Rectal smooth muscle tissue (tissue), 1 donor: ENCODE measurements at regions not wholly inside any gene's neighbourhood (a gene's known extent, or its start where the extent isn't known, plus 50 kb on each side); places are given as distances from the start of the nearest gene placed in this dataset.

ENCODE experiments used
- H3K27ac ChIP-seq: one replicate; pipeline ENCODE4 v1.7.0; 2013; ENCODE audit warnings: low read depth, low read length, inconsistent platforms
- H3K27me3 ChIP-seq: one replicate; pipeline ENCODE4 v1.7.0; 2013; ENCODE audit warnings: low read length; ENCODE audit not compliant: control insufficient read depth, insufficient read depth
- H3K36me3 ChIP-seq: one replicate; pipeline ENCODE4 v1.7.0; 2013; ENCODE audit warnings: low read length; ENCODE audit not compliant: control insufficient read depth, insufficient read depth
- H3K4me1 ChIP-seq: one replicate; pipeline ENCODE4 v1.7.0; 2013; ENCODE audit warnings: low read length; ENCODE audit not compliant: control insufficient read depth, insufficient read depth
- H3K4me3 ChIP-seq: one replicate; pipeline ENCODE4 v1.7.0; 2013; ENCODE audit warnings: low read length
- H3K9ac ChIP-seq: one replicate; pipeline ENCODE4 v1.7.0; 2013; ENCODE audit warnings: low read length

DNA sequence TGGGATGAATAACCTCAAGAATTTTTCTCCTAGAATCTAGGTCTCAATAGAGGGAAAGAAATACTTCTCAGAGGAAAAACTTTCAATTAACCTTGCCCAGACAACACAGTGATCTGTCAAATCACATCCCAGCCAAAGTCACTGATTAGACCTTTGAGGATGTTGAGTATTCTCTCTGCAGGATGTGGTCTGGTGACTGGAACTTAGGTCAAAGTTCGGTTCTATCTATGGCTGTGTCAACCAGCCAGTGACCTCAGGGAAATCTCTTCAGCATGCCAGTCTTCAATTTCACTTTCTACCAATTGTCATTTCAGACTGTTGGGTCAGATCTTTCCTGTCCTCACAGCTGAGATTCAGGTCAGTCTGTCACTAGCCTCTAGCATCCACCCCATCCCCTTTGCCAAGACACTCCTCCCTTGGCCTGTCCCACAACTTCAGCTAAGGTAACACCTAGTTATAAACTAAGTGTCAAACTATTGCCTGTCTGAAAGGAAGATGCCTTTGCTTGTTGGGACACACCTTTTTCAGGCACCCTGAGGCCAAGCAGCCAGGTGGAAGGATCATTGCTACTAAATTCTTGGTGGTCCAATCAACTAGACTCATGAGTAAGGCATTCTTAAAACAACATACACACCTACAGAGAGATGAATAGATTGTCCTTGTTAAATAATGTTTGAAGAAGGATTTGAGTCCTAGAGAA is 156.3 kb upstream of the FST start:
- Histone ChIP-seq H3K36me3 (no peaks in the 10 kb centered on the region), H3K4me3 (no peak overlapping the region), H3K27ac (no peak overlapping the region), H3K27me3 (no peaks in the 10 kb centered on the region), H3K4me1 (no peaks in the 10 kb centered on the region), H3K9ac (no peak overlapping the region)

DNA sequence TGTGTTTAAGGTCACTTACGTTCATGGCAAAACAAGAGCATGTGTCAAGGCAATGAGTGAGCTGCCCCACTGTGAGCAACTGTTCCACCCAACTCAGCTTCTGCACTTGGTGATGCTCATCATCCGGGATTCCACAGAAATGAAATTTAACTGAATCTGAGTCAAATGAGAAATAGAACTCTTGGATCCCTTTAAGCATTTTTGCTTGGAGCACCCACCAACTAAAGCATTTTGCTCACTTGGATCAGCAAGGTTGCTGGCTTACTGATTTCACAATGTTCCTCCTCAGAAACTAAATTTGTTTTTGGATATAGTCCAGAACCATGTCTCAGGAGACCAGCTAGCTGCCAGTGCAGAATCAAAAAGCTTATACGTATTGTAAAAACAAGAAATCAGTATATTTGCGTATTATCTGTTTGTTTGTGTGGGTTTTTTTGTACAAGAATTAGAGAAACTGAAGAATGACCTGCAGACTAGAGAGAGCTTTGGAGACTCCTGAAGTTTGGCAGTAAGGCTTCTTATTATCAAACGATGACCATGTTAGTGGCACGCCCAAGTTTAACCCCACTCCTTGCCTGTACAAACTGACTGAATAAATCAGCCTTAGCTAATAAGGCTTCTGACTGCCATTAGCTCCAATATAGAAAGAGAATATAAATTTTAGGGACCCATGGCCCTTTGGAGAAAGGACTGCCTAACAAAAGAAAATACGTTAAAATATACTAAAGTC is 153.8 kb upstream of the FST start:
- no peak overlapping the region for H3K9ac ChIP-seq
- H3K4me3 ChIP-seq, result no peak overlapping the region
- no peaks in the 10 kb centered on the region for H3K27me3 ChIP-seq
- H3K36me3 ChIP-seq, result no peaks in the 10 kb centered on the region
- H3K27ac ChIP-seq, result no peak overlapping the region
- H3K4me1 ChIP-seq, result no peaks in the 10 kb centered on the region

DNA sequence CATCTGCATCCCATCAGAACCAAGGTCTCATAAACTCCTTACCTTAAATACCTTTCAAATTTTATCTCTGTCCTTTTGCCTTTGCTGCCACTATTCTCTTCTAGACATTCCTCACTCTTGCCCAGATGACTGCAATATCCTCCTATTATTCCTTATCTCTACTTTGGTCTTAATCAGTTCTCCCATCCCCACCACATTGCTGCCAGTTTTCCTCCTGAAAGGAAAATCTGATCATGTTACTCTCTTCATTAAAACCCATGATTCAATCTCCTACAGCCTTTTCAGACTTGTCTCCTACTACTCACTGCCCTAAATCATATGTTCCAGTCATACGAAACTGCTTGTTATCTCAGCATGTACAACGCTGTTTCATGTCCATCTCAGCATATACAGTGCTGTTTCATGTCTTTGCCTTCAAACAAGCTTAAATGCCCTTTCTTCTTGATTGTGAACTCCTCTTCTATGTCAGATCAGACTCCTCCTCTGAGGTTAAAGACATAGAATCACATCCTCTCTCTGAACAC is 152.6 kb upstream of the FST start:
- no peaks in the 10 kb centered on the region for H3K27me3 ChIP-seq
- no peak overlapping the region for H3K27ac ChIP-seq
- no peaks in the 10 kb centered on the region for H3K36me3 ChIP-seq
- H3K4me1 ChIP-seq, result no peaks in the 10 kb centered on the region
- H3K4me3 ChIP-seq, result no peak overlapping the region
- no peak overlapping the region for H3K9ac ChIP-seq

DNA sequence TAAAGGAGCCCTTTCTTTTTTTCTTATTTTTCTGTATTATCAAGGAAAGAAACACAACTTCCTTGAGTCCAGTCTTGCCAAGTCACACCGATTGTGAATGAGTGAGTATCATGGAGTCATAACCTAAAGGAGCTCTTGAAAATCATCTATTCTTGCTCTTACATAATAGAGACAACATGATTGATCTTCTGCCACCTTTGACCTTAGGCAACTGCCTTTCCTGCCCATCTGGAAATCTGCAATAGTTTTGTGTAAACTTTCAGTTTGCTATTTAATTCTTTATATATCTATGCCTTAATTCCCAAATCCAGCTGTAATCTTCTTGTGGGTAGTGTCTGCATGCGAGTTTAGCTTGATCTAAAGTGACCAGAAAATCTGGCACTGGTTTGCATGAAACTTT is 149.9 kb upstream of the FST start:
- no peaks in the 10 kb centered on the region for H3K27me3 ChIP-seq
- H3K27ac ChIP-seq, result no peak overlapping the region
- no peaks in the 10 kb centered on the region for H3K4me1 ChIP-seq
- no peak overlapping the region for H3K9ac ChIP-seq
- no peak overlapping the region for H3K4me3 ChIP-seq
- no peaks in the 10 kb centered on the region for H3K36me3 ChIP-seq

DNA sequence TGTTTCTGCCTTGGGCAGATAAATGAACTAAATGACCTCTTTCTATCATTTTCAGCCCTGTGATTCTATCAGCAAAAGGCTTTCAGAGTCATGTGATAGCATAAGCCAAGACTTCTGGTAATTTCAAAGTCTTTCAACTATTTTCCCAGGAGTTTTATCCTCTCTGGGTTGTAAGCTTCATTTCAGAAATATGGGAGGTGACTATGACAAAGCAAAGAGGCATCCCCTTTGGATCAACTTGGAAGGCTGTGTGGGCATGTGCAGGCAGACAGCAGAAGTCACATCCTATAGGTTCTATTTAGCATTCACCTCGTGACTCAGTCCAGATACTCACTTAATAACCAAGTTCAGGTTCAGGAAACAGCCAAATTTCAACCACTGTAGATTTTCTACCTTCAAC is 149.0 kb upstream of the FST start:
- no peak overlapping the region for H3K9ac ChIP-seq
- no peak overlapping the region for H3K27ac ChIP-seq
- H3K36me3 ChIP-seq, result no peaks in the 10 kb centered on the region
- no peaks in the 10 kb centered on the region for H3K4me1 ChIP-seq
- H3K27me3 ChIP-seq, result no peaks in the 10 kb centered on the region
- no peak overlapping the region for H3K4me3 ChIP-seq

DNA sequence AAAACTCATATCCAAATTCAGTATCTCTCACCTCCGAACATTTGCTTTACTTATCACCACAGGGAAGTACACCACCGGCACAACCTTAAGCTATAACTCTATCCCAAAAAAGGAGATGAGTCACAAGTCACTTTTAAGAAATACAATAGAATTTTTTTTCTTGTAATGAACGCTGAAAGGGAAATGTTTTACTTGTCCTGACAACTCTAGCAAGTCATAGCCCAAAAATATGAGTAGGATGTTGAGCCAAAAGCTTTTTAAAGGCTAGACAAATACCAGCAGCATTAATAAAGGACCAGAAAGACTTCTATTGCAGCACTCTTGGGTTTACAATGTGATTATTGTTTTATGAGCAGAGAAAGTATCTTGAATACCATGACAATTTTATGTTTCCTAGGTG is 147.3 kb upstream of the FST start:
- Histone ChIP-seq H3K4me1 (no peaks in the 10 kb centered on the region), H3K27ac (no peak overlapping the region), H3K9ac (no peak overlapping the region)

DNA sequence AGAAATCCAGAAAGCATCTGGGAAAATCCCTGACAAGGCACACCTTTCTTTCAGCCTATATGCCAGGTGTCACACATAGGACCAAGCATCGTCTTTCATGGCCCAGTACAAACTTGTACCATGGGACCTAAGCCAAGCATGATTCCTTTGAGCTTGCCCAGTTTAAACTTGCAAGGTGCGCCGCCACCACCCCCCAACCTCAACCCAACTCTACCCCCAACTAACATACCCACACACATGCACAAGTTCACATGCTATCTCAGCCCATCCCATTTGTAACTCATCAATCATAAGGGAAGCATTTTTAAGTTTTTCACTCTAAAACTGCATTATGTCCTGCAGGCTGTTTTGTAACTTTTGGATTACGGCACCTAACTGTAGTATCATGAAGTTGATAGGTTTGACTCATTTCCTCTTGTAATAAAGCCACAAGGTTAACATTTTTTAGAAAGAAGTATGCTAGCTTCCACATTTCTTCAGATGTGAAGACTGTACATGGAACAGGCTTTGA is 145.9 kb upstream of the FST start:
- no peaks in the 10 kb centered on the region for H3K36me3 ChIP-seq
- H3K27me3 ChIP-seq, result no peaks in the 10 kb centered on the region
- H3K4me1 ChIP-seq, result no peaks in the 10 kb centered on the region
- H3K9ac ChIP-seq, result no peak overlapping the region
- no peak overlapping the region for H3K4me3 ChIP-seq
- no peak overlapping the region for H3K27ac ChIP-seq

More for the DNA sequence above, 147.3 kb upstream of the FST start:
- Histone ChIP-seq H3K36me3 (no peaks in the 10 kb centered on the region), H3K27me3 (no peaks in the 10 kb centered on the region), H3K4me3 (no peak overlapping the region)

DNA sequence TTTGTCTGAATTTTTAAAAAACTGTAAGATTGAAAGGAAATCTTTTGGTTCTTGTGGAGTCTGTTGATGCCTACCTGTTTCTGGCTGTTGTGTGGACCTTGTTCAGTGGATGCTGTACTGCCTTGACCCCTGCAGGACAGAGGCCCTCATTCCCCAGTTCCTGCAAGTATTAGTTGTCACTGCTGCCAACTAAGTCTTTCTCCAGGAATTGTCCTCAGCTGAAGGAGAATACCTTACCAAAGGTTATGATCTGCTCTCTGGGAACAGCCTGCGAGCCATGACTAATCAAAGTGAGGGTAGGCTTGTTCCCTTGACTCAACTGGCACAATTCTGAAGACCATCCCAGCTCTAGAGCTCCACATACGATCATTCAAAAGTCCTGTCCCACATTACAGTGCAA is 145.3 kb upstream of the FST start:
- Histone ChIP-seq H3K36me3 (no peaks in the 10 kb centered on the region), H3K4me3 (no peak overlapping the region), H3K4me1 (no peaks in the 10 kb centered on the region), H3K27me3 (no peaks in the 10 kb centered on the region), H3K27ac (no peak overlapping the region), H3K9ac (no peak overlapping the region)

DNA sequence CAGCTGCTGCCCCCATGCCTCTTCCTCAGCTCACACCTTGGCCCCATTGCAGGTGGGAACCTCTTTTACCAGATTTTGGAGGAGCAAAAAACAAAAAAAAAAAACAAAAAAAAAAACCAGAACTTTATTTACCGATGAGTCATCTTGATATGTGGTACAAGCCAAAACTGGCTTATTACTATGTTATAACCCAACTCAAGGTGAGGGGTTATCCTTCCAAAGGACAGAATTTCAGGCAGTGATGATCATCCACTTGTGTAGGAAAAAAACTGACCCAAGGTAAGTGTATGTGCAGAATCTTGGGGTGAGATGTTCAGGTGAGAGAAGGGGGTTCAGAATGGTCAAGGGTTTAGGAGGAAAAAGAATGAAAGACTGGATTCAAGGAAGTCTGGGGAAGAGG is 142.6 kb upstream of the FST start:
- Histone ChIP-seq H3K4me1 (no peaks in the 10 kb centered on the region), H3K27ac (no peak overlapping the region), H3K36me3 (no peaks in the 10 kb centered on the region), H3K4me3 (no peak overlapping the region), H3K27me3 (no peaks in the 10 kb centered on the region), H3K9ac (no peak overlapping the region)

DNA sequence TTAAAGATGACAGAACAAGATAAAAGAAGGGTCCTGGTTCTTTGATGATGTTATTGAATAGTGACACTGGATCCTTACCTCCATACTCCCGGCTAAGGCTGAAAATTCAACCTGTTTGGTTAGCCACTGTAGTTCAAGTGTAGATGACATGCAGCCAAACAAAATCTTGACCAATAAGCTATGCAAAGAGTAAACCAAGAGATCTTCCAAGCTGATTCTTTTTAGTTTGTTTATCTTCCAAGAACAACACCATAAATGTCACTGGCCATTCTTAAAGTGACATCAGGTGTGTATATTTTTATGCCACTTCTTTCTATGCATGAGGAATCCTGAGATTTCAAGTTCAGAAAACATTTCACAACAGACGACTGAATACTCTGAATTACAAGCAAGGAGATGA is 141.5 kb upstream of the FST start:
- Histone ChIP-seq H3K36me3 (no peaks in the 10 kb centered on the region), H3K4me3 (no peak overlapping the region), H3K27me3 (no peaks in the 10 kb centered on the region), H3K9ac (no peak overlapping the region), H3K27ac (no peak overlapping the region), H3K4me1 (no peaks in the 10 kb centered on the region)

DNA sequence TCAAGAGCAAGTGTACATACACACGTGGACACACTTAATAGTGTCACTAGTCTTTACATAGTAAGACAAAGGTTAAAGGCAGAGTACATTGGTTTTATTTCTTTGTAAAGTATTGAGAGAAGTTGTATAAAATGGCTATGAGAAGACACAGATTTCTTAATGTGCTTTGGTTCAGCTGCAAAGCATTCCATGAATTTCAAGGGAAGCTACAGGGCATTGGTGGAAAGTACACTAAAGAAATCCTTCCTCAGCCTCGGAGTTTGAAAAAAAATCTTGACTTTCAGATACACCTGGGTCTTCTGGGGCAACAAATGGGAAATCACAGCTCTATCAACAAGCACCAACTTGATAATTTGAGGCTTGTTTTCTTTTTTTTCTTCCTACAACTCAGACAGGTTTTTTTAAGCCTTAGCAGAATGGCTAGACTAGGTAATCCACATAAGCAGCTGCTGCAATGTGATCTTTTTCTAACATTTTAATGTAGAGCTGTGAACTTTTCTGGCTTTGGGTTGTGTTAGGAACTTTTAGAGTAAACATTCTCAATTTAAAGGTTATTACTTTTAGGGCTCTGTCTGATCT is 140.4 kb upstream of the FST start:
- no peak overlapping the region for H3K4me3 ChIP-seq
- no peak overlapping the region for H3K27ac ChIP-seq
- H3K27me3 ChIP-seq, result no peaks in the 10 kb centered on the region
- no peaks in the 10 kb centered on the region for H3K36me3 ChIP-seq
- no peak overlapping the region for H3K9ac ChIP-seq
- H3K4me1 ChIP-seq, result no peaks in the 10 kb centered on the region

DNA sequence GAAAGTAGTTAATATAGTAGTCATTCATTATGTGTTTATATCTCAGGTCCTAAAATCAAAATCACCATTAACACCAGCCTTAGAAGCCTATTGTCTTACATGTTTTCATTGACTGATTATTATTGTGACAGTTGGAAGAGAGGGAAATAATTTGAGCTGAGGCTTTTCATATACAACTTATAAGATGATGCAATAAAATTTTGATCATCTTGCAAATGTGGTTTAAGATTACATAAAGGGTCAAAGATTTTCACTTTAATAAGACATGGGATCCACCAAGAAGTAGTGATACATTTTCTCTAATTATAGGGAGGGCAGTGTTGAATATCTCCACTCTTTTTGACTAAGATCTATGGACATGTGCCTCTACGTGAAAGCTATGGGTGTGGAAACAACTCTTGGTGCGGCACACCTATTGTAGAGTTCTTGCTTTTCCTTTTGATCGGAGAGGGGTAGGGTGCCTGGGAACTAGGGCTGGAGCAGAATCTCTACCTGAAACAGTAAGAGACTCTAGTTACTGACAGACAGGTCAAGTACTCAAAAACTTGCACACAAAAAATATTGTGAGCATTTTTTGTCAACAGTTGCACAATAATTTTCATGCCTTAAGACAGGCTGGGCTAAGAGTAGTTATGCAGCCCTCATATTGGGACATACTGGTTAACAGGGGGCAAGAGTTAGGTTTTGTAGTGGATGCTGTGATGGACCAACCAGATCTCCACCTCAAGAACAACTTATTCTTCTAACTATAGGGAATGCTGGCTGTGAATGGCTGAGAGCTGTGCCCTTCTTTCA is 139.3 kb upstream of the FST start:
- H3K9ac ChIP-seq, result no peak overlapping the region
- no peak overlapping the region for H3K27ac ChIP-seq
- no peaks in the 10 kb centered on the region for H3K4me1 ChIP-seq

More for the DNA sequence above, 139.3 kb upstream of the FST start:
- H3K36me3 ChIP-seq, result no peaks in the 10 kb centered on the region
- H3K4me3 ChIP-seq, result no peak overlapping the region
- H3K27me3 ChIP-seq, result no peaks in the 10 kb centered on the region
